Renal cortical epithelial cell (primary cell): ENCODE measurements at regions not wholly inside any gene's neighbourhood (a gene's known extent, or its start where the extent isn't known, plus 50 kb on each side); places are given as distances from the start of the nearest gene placed in this dataset.
A peak's percentile ranks its signal among the peaks of the same experiment; 100 is the strongest.
"Not testable (repeated sequence)": the region's sequence is repeated elsewhere in the genome, so short reads cannot be mapped to it uniquely, and the experiment has no call there.

Experiments used
- DNase-seq: peaks from one replicate; pipeline ENCODE4 v3.0.0-alpha.2; 2011; ENCODE audit warnings: low read depth

- not testable (repeated sequence) for DNase-seq
Observed at GRCh38 chr6:85750146-85750545, 107.5 kb upstream of the SYNCRIP start.

- no peak for DNase-seq
Observed at GRCh38 chr6:85749236-85749635, 106.5 kb upstream of the SYNCRIP start.

GRCh38 chr6:85747666-85748065 lies 105.0 kb upstream of the SYNCRIP start:
- DNase-seq = peak; percentile 9

GRCh38 chr6:85747093-85747492 lies 104.4 kb upstream of the SYNCRIP start:
- no peak for DNase-seq

GRCh38 chr6:85744433-85744970 lies 101.8 kb upstream of the SYNCRIP start:
- no peak for DNase-seq

- no peak for DNase-seq
Observed at GRCh38 chr6:85726206-85726605, 83.5 kb upstream of the SYNCRIP start.

- DNase-seq = no peak
Observed at GRCh38 chr6:85715797-85716196, 73.1 kb upstream of the SYNCRIP start.

- DNase-seq = no peak
Observed at GRCh38 chr6:85714893-85715530, 72.3 kb upstream of the SYNCRIP start.

GRCh38 chr6:85712346-85712745 lies 69.7 kb upstream of the SYNCRIP start:
- no peak for DNase-seq

- not testable (repeated sequence) for DNase-seq
Observed at GRCh38 chr6:85707515-85708145, 64.9 kb upstream of the SYNCRIP start.

GRCh38 chr6:85706272-85706671 lies 63.6 kb upstream of the SYNCRIP start:
- no peak for DNase-seq

GRCh38 chr6:85705220-85705619 lies 62.5 kb upstream of the SYNCRIP start:
- no peak for DNase-seq

- DNase-seq = no peak
Observed at GRCh38 chr6:85703406-85703805, 60.7 kb upstream of the SYNCRIP start.
